Panc1 (cell line): ENCODE measurements at regions not wholly inside any gene's neighbourhood (a gene's known extent, or its start where the extent isn't known, plus 50 kb on each side); places are given as distances from the start of the nearest gene placed in this dataset.

Source experiments
- ATAC-seq: fragments of 200-7000 bp; cut with Tn5 transposase; 2 replicates; pipeline ENCODE4 v1.9.1; 2020; ENCODE audit warnings: mild to moderate bottlenecking, moderate library complexity
- BruUV-seq: library from RNA; stranded (reverse); fragments of 400-500 nt; replicated peaks from 2 replicates; lab custom pipeline; 2021; lab: Mats Ljungman, UMichigan
- CTCF ChIA-PET: fragments of 300-600 bp; sonication (Branson Sonifier 250); formaldehyde crosslinking; loops from one replicate; lab custom pipeline; 2022; ENCODE audit warnings: antibody characterized with exemption; lab: Charles Lee
- POLR2A ChIA-PET: fragments of 300-600 bp; sonication (Branson Sonifier 250); formaldehyde crosslinking; loops from one replicate; lab custom pipeline; 2022; ENCODE audit warnings: antibody characterized with exemption; lab: Charles Lee
- DNase-seq: peaks from one replicate; pipeline ENCODE4 v3.0.0-alpha.2; 2010; ENCODE audit warnings: low read depth, low spot score
- H3K27ac ChIP-seq: 2 replicates; pipeline ENCODE4 v1.5.1; 2011; ENCODE audit warnings: mild to moderate bottlenecking, low read length, inconsistent platforms
- H3K27me3 ChIP-seq: fragments of 200-500 bp; sonication (Bioruptor generic); 2 replicates; pipeline ENCODE4 v1.6.0; 2014; ENCODE audit warnings: low read length, inconsistent platforms; ENCODE audit not compliant: control insufficient read depth, insufficient read depth
- H3K36me3 ChIP-seq: fragments of 200-500 bp; sonication (Bioruptor generic); 2 replicates; pipeline ENCODE4 v1.5.1; 2014; ENCODE audit warnings: inconsistent platforms, mild to moderate bottlenecking, low read length, moderate library complexity; ENCODE audit not compliant: control insufficient read depth, insufficient read depth
- H3K4me1 ChIP-seq: 2 replicates; pipeline ENCODE4 v1.5.1; 2011; ENCODE audit warnings: inconsistent platforms, mild to moderate bottlenecking, low read length, moderate library complexity; ENCODE audit not compliant: control insufficient read depth, insufficient read depth
- H3K4me3 ChIP-seq, 2 experiments: 2 replicates each; pipeline ENCODE4 v1.5.1; 2011 to 2012; ENCODE audit warnings: low read depth in 2 of 2, low read length in 2 of 2, mild to moderate bottlenecking in 2 of 2, inconsistent platforms in 1 of 2, moderate library complexity in 1 of 2
- H3K9me3 ChIP-seq: fragments of 200-500 bp; sonication (Bioruptor generic); 2 replicates; pipeline ENCODE4 v1.5.1; 2014; ENCODE audit warnings: low read depth, mild to moderate bottlenecking, inconsistent platforms, low read length, moderate library complexity; ENCODE audit not compliant: control insufficient read depth, insufficient read depth
- CTCF ChIP-seq: fragments of 450-650 bp; IDR thresholded peaks from 2 replicates; pipeline ENCODE4 v1.5.1; 2017; ENCODE audit warnings: mild to moderate bottlenecking
- POLR2AphosphoS5 ChIP-seq: IDR thresholded peaks from 2 replicates; pipeline ENCODE4 v1.6.1; 2012; ENCODE audit warnings: mild to moderate bottlenecking, low read depth, low read length, moderate library complexity
- REST ChIP-seq, 2 experiments: IDR thresholded peaks; 2 replicates each; pipeline ENCODE4 v1.6.1; 2011 to 2012; ENCODE audit warnings: low read depth in 2 of 2, control low read depth in 1 of 2, low read length in 1 of 2, mild to moderate bottlenecking in 1 of 2, moderate library complexity in 1 of 2; ENCODE audit not compliant: insufficient read depth in 1 of 2
- SIN3A ChIP-seq: IDR thresholded peaks from 2 replicates; pipeline ENCODE4 v1.6.1; 2012; ENCODE audit warnings: low read depth, mild to moderate bottlenecking, low read length, moderate library complexity, borderline replicate concordance; ENCODE audit not compliant: insufficient read depth
- TCF7L2 ChIP-seq: IDR thresholded peaks from 2 replicates; pipeline ENCODE4 v1.6.1; 2011; ENCODE audit warnings: mild to moderate bottlenecking, low read depth, low read length, inconsistent platforms
- in situ Hi-C: cut with HindIII; loops from 2 replicates; pipeline ENCODE4 v1.10.0; 2016; ENCODE audit warnings: low sequenced_read_pairs, low pct_unique_long_range_greater_than_20kb
- intact Hi-C: fragments of 100-400 bp; cut with micrococcal nuclease; formaldehyde crosslinking; loops from one replicate; pipeline ENCODE4 v1.10.0; 2022; ENCODE audit not compliant: unreplicated experiment

GRCh38 chr9:23219471-23219870 lies 606.6 kb downstream of the ELAVL2 start:
- no peaks in the 10 kb centered on the region for H3K36me3 ChIP-seq
- POLR2A ChIA-PET, result no interaction called here
- in situ Hi-C loops (no loop called here), intact Hi-C loops (no loop called here)
- CTCF ChIA-PET, result no interaction called here
- TF ChIP-seq REST (IDR thresholded peaks at IDR 0.05; ENCODE audit: insufficient read depth in 1 of 2, low read depth in 2 of 2, low read length in 1 of 2), result no peak
- no peak for TF ChIP-seq POLR2AphosphoS5
- no peak for TF ChIP-seq TCF7L2
- no peak for TF ChIP-seq SIN3A
- TF ChIP-seq CTCF, result no peak
- H3K9me3 ChIP-seq, result no peaks in the 10 kb centered on the region
- no peaks in the 10 kb centered on the region for H3K4me1 ChIP-seq
- no peaks in the 10 kb centered on the region for H3K27me3 ChIP-seq
- DNase-seq (no peak), ATAC-seq (no peak)
- no TSS peak for BruUV-seq
- H3K27ac ChIP-seq, result no peak overlapping the region
- H3K4me3 ChIP-seq, result no peak overlapping the region

GRCh38 chr9:23220171-23220570 lies 605.9 kb downstream of the ELAVL2 start:
- Histone ChIP-seq H3K27ac (no peak overlapping the region), H3K27me3 (no peaks in the 10 kb centered on the region), H3K36me3 (no peaks in the 10 kb centered on the region), H3K4me1 (no peaks in the 10 kb centered on the region), H3K9me3 (no peaks in the 10 kb centered on the region), H3K4me3 (no peak overlapping the region)
- no TSS peak for BruUV-seq
- ATAC-seq (no peak), DNase-seq (no peak)
- ChIA-PET CTCF (no interaction called here), POLR2A (no interaction called here)
- intact Hi-C loops, result no loop called here
- no peak for TF ChIP-seq SIN3A
- no peak for TF ChIP-seq CTCF
- no peak for TF ChIP-seq POLR2AphosphoS5
- no peak for TF ChIP-seq TCF7L2
- TF ChIP-seq REST (IDR thresholded peaks at IDR 0.05; ENCODE audit: insufficient read depth in 1 of 2, low read depth in 2 of 2, low read length in 1 of 2), result no peak
- in situ Hi-C loops, result no loop called here
